HG03575 (cell line): ENCODE measurements at regions not wholly inside any gene's neighbourhood (a gene's known extent, or its start where the extent isn't known, plus 50 kb on each side); places are given as distances from the start of the nearest gene placed in this dataset.

Experiments used
- ATAC-seq: cut with Tn5 transposase; IDR thresholded peaks from one replicate; pipeline ENCODE4 v1.9.1; 2021; ENCODE audit not compliant: unreplicated experiment, insufficient number of reproducible peaks, low FRiP score; ENCODE audit errors: extremely low read depth

GRCh38 chr18:59957957-59958356, 58.2 kb downstream of the PMAIP1 start:
- ATAC-seq = no peak

GRCh38 chr18:59954755-59955156, 55.0 kb downstream of the PMAIP1 start:
- ATAC-seq = no peak

GRCh38 chr18:59954241-59954640, 54.4 kb downstream of the PMAIP1 start:
- ATAC-seq = no peak
